HG02763 (cell line): ENCODE measurements at regions not wholly inside any gene's neighbourhood (a gene's known extent, or its start where the extent isn't known, plus 50 kb on each side); places are given as distances from the start of the nearest gene placed in this dataset.

Experiments used
- ATAC-seq: cut with Tn5 transposase; IDR thresholded peaks from one replicate; pipeline ENCODE4 v1.9.1; 2021; ENCODE audit warnings: mild to moderate bottlenecking, moderate library complexity; ENCODE audit not compliant: unreplicated experiment

DNA sequence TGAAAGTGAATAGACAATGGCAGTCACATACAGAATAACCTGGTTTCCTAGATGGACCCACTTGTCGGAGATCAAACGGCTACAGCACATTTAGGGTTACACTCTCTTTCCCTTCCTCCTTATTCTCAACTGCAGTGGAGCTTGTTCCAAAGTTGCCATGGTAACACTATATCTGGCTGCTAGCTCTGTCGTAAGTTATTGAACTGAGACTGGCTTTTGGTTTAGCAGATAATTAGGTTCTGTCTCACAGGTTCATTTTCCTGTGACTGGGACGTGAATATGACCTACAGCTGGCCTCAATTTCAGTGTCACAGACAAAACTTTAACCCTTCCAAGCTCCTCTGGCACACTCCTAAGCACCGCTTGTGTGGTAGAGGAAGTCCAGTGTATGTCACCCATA is 875.8 kb downstream of the USP25 start:
- ATAC-seq, result no peak

DNA sequence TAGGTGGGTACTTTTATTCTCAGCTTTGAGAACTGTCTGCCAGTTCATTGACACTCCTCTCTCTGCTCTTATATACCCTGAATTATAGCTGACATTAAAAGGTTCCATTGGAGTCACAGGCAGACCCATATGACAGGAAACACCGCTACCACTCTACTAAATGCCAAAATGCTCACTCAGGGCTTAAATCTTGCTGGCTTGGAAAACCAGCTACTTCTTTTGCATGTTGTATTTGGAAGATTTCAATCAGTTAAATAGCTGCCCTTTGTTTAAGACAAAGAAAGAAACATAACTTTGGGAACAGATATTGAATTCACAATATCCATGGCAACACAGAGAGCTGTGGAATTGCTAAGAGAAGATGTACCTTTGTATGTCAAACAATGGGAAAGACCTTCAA is 876.5 kb downstream of the USP25 start:
- no peak for ATAC-seq

DNA sequence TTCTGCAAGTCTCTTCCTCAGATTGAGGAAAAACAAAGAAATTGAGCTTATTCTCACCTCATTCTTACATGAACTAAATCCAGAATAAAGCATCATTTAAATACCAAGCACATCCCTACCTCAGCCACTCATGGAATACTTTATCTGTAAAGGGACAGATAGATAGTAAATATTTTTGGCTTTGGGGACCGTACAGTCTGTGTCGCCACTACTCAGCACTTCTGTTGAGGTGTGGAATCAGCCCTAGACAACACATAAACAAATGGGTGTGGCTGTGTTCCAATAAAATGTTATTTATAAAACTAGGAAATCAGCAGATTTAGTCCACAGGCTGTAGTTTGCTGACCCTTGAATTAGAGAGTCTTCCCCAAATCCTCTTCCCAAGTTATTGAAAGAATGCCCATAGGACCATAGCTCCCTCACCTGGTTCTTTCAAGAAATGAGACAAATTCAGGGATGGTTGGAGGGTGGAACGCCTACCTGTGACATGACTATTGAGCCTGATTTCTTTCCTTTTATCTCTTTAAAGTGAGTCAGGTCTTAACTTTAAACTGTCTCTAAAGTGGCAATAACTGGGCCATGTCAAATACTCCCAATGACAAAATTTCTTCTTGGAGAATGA is 878.5 kb downstream of the USP25 start:
- no peak for ATAC-seq

DNA sequence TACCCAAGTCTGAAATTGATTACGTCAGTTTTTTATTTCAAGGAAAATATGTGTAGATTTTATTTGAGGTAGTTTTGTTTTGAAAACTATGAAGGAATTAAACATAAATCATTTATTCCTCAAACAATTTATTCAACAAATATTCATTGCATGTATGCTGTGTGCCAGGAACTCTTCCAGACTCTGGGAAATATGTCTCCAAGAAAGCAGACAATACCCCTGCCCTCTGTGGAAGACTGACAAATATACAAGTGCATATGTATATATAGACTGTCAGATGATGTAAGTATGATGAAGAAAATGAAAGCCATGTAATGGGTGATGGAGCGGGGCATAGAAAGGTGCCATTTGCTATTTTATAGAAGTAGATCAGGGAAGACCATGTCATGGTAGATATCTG is 889.5 kb downstream of the USP25 start:
- no peak for ATAC-seq

DNA sequence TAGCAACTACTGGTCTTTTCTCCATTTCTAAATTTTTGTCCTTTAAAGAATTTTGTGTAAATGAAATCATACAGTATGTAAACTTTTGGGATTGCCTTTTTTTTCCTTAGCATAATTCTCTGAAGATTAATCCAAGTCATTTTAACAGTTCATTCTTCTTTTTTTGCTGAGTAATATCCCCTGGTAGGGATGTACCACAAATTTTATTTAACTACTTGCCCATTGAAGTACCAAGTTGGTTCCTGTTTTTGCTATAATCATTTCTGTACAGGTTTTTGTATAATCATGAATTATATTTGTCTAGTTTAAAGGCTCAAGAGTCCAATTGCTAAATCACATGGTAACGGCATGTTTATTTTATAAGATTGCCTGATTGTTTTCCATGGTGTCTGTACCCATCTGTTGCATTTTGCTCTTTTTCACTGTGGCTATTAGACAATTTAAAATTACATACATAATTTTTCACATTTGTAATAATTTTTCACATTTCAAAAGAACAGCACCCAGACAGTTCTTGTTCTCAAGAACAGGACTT is 891.1 kb downstream of the USP25 start:
- ATAC-seq, result no peak

DNA sequence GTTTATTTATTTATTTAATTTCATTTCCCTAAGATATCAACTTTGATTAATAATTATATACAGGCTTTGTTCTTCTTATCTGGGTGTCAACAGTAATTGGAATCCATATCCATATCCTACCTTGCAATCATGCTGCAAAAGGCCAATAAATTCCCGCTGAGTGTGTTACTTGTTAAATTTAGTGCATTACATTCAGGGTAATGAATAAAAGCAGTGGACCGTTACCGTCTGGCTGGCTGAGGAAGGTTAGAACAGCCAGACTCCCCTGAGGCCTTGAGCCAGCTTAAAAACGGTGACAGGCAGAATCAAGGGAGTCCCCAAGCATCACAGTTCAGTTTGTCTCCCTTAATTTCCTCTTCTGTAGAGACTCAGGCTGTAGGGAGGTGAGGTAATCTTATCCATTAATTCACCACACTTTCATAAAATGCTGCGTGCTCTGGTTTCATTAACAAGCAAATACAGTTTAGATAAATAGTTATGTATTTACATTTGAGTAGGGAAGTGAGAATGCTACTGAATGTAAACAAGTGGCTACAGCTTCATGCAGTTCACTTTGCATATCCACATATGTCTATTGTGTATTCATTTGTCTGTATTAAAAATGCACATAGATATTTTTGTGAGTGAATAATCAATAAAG is 888.2 kb upstream of the CXADR start:
- no peak for ATAC-seq

DNA sequence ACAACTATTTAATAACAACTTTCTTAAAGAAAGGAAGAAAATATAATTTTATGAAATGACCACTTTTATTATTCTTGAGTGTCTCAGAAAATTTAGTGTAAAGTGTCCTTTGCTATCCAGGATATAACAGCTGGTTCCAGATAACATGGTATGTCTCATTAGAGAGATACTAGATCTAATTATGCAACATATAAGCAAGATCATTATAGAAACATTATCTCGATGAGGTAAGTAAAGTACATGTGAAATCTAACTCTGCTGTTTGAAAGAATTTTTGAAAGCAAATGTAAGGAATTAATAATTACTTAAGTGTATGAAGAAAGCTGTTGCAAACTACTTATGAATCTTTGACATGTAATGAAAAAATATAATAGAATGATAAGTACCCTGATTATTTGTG is 887.4 kb upstream of the CXADR start:
- no peak for ATAC-seq

DNA sequence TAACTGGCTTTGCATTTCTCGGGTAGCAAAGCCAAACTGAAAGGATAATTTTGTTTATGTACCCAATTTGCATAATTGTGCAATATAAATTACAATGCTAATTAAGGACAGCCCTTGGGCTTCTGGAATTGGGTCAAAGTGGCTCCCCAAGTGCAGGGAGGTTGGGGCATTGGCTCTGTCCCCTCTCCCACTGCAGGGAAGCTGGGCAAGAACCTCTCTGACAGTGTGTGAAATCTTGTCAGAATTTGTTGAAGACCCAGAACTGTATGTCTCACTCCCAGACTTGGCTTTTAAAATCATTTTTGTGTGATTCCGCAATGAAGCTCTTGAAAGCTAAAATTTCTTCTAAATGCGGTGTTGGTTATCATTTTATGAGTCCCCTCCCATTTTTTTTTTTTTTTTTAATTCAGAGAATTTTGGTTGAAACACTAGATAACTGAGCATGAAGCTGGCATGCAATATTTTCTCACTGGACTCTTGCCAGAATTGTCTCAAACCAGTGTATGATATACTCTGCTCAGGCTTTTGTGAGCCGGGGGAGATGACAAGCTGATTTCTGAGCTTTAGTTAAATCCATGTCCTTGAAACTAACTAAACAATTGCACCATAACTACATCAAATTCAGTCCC is 878.9 kb upstream of the CXADR start:
- ATAC-seq, result no peak

DNA sequence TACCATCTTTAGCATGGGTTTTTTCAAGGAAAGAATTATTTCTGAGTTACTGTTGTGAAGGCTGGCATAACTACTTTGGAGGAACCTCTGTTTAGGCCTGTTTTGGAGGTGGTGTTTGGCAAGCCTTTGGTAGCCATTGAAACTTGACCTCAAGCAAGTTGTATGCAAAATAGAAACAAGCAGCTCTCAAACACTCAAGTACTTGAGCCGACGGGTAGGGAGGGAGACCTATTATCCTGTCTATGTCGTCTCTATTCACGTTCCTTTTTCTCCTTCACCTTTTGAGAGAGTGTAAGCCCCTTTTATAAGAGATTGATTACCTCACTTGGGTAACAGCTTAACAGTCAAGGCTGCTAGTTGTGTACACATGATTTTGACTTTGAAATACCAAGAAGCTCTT is 878.3 kb upstream of the CXADR start:
- ATAC-seq, result no peak

DNA sequence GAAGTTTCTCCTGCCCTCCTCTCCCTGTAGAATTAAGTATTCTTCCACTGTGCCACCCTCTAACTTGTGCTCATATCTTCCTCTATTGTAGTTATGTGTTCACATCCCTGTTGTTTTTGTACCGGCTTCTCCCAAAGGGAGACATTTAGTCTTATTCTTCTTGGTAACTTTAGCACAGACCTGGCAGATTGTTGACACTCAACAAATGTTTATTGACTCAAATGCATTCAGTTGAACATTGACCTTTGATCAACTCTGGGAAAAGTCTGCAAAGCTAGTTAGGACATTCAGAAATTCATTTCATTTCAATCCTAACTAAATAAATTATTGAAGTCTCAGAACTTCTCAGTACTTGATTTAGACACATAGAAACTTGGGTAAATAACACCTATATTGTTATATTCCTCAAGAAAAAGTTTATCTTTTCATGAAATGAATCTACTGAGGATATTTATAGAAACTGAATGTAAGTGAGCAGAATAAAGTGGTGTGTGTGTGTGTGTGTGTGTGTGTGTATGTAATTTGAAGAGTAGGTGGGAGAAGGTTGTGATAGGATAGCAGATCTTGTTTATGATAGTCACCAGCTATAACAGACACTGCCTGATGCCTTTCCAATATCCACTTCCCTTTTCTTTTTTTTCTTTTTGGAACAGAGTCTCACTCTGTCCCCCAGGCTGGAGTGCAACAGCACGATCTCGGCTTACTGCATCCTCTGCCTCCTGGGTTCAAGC is 872.4 kb upstream of the CXADR start:
- ATAC-seq, result no peak

DNA sequence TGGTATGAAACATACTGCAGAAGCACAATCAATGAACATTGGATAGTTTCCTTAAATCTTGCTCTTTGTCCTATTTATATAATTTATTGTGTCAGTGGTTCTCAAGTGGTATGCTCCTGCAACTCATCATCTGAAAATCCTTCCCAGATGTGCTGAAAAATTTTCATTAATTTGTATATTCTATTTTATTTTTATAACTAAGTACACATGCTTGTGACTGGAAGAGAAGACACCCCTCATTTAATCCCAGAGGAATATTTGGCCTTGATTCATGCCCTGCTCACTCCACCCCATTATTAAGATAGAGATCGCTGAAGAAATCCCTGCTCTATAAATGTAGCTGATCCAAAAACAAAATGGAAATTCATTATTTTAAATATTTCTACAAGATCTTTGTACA is 870.5 kb upstream of the CXADR start:
- ATAC-seq, result no peak

DNA sequence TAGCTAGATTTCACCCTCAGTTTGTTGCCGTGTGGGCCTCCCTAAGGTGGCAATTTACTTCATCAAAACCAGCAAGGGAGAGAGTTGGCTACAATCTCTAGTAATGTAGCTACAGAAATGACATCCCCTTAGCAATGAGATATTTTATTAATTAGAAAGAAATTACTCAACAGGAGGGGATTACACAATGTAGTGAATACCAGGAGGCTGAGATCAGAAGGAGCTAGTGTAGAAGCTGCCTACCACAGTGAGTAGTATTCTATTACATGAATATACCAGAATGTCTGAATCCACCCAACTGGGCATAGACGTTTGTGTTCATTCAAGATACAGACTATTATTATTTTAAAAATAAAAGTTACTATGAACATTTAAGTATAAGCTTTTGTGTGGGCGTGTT is 868.2 kb upstream of the CXADR start:
- ATAC-seq, result no peak

DNA sequence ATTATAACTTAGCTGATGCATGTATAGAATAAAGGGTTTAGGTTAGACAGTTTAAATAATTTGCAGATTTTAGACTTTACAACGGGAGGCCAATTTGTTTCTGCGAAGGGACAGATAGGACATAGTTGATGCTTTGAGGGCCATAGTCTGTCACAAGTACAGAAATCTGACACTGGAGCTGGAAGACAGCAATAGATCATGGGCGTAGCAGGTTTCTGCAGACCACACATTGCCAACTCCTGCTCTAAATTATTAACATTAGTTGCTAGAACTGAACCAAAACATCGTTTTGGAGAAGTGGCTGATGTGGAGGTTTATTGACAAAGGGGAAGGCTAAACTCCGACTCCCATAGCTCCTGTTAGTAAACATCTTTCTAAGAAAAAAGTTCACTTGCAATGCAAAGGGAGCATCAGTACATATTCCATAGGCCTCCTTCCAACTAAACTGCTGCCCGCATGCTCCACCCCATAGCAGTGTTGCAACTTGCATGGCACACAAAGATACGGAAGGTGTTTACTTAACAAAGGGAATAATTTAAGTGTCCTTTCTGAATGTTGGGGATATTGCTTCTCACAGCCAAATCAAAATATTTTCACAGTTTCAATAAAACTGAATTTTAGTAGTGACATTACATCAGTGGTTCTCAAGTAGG is 862.0 kb upstream of the CXADR start:
- ATAC-seq, result no peak

DNA sequence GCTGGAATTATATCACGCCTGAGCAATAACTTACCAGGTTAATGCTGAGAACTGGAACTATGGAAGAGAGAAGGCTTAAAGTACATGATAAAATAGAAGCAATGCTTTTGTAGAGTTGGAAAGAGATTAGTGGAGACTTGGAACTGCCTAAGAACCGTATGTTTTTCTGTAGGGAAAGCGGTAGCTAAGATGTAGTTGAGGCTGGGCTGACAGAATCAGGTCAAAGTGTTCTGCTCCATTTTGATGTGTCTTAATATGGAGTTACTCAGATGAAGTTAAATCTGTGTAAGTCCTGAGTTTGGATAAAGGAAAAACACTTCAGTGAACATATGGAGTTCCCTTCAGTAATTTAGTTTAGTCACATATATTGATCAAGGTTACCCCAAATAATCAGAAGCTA is 860.9 kb upstream of the CXADR start:
- no peak for ATAC-seq

DNA sequence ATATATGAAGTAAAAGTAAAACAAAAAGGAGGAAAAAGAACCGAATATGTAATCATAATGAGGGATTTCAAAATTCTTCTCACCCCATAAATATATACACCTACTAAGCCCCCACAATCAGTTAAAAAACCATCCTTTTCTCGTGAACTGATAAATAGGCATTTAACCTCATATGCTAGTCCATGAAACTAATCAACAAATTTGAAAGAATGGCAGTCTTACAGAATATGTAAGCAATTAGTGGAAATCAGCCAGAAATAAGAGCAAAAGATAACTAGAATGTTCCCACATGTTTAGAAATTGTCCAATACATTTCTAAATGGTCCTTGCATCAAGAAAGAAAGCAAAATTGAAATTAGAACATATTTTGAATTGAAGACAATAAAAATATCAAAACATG is 849.4 kb upstream of the CXADR start:
- no peak for ATAC-seq

DNA sequence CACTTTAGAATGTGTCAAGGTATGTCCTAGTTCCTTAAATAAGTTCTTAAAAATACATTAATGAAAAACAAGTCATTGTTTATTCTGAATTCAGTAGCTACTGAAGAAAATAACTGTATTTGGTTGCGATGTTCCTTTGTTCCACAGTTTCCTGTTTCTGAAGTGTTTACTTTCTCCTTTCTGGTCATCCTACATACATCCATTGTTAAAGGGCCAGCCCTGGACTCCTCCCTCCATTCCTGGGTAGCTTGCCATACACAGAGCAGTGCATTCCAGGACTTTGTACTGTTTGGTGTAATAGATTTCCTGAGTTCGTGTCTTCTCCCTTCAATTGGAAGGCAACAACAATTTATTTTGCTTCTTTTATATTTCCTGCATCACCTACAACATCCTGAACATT is 845.4 kb upstream of the CXADR start:
- ATAC-seq, result no peak

DNA sequence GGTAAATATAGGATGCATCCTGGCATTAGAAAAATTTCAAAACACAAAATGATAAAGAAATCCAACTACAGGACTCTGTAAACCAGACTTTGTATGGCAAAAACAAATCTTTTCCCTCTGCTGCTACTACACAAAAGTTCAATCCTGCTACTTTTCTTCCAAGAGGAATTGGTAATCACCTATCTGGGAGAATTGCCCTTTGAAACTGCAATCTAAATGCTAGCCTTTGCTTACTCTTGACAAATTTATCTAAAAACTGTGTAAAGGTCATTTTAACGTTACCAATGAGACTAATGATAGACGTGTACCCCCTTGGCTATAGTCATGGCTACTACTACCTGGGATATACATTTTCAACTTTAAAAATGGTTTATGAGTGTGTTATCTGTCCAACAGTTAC is 837.9 kb upstream of the CXADR start:
- ATAC-seq, result no peak

DNA sequence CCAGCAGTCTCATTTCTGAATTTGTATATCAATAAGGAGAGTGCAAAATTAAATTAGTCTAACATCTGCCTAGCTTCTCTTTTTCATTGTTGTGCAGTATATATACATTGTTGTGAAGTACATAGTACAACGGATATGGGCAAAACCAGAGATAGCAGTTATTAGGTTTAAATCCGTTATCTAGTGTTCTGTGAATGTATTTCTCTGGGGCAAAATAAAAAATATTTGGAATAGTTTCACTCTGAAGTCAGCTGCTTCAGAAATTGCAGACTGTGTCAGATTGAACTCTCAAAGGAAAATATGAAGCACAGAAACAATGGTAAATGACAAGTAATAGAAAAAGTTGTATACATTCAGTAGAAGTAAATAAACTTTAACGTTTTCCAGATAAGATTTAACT is 836.5 kb upstream of the CXADR start:
- no peak for ATAC-seq

DNA sequence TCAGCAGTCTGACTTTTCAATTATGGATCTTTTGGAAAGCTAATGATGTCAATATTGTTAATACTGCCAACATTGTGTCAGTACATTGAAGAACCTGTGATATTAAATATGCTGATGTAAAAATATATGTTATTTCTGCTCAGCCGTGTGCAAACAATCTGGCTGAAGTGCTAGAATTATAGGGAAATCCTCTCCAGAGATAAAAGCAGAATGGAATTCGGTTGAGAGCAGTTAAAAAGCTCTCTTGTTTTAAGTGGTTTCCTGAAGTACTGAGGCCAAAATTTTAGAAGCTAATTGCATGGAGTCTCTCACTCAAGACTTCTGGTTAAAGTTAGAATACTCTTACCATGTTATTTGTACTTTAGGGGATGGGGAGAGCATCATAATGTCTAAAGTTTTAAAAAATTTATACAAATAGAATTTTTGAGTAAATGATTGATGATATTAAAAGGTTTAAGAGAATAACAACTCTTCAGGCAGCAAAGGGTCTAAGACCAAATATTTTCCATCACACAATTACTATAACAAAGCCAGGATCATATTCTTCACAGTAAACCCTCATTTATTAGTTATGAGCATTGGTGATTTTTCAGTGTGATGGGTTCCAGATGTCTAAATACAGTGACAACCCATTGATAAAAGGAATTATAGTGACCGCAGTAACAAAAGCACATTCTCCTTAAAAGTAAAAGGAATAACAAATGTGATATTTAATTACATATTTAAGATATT is 834.2 kb upstream of the CXADR start:
- ATAC-seq, result no peak

DNA sequence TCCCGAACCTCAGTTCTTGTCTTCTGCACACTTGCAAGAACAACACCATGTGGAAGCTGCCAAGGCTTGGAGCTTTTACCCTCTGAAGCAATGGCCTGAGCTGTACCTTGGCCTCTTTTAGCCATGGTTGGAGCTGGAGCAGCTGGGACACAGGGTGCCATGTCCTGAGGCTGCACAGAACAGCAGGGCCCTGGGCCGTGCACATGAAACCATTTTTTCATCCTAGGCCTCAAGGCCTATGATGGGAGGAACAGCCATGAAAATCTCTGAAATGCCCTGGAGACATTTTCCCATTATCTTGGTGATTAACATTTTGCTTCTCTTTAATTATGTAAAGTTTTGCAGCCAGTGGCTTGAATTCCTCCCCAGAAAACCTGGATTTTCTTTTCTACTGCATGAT is 817.8 kb upstream of the CXADR start:
- ATAC-seq, result no peak

DNA sequence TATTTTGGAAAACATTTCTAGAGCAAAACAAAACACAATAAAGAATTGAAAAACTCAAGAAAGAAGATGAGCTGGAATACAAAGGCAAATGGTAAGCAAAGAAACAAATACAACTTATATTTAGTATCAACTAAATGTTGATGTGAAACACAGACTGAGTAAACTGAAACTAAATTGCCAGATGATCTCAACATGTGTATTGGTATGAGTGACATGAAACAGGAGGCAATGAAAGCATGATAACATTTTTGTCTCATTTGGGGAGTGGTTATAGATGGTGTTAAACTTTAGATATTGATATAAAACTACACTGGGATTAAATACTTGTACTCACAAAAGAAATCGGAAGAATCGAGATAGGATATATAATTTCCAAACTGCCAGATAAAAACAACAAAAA is 805.6 kb upstream of the CXADR start:
- no peak for ATAC-seq
